Mesodermal cell (in vitro differentiated cells): ENCODE measurements at regions not wholly inside any gene's neighbourhood (a gene's known extent, or its start where the extent isn't known, plus 50 kb on each side); places are given as distances from the start of the nearest gene placed in this dataset.

Source experiments
- H3K27ac ChIP-seq: 2 replicates; pipeline ENCODE4 v1.7.0; 2013; ENCODE audit warnings: mild to moderate bottlenecking, low read depth, low read length, moderate library complexity; ENCODE audit not compliant: severe bottlenecking
- H3K36me3 ChIP-seq: 2 replicates; pipeline ENCODE4 v1.7.1; 2013; ENCODE audit warnings: mild to moderate bottlenecking, low read length, moderate library complexity; ENCODE audit not compliant: control insufficient read depth, insufficient read depth
- H3K4me1 ChIP-seq: one replicate; pipeline ENCODE4 v1.7.1; 2013; ENCODE audit warnings: mild to moderate bottlenecking, low read length; ENCODE audit not compliant: insufficient read depth, control insufficient read depth, poor library complexity, severe bottlenecking
- H3K4me3 ChIP-seq: 2 replicates; pipeline ENCODE4 v1.7.0; 2013; ENCODE audit warnings: low read length, control low read depth, mild to moderate bottlenecking; ENCODE audit not compliant: insufficient read depth, poor library complexity, severe bottlenecking; ENCODE audit errors: extremely low read depth
- H3K9me3 ChIP-seq: 2 replicates; pipeline ENCODE4 v1.7.1; 2013; ENCODE audit warnings: mild to moderate bottlenecking, low read length, moderate library complexity; ENCODE audit not compliant: control insufficient read depth
- WGBS, 2 experiments: methylation state at CpG; one replicate each; pipeline ENCODE4 v1.1.5; 2013; ENCODE audit warnings: missing lambda C conversion rate in 2 of 2; ENCODE audit not compliant: insufficient coverage in 2 of 2; 5-methylcytosine and 5-hydroxymethylcytosine counted together

GRCh38 chr12:97173688-97174410, 266.8 kb downstream of the NEDD1 start:
- Histone ChIP-seq H3K4me1 (no peaks in the 10 kb centered on the region), H3K4me3 (no peak overlapping the region), H3K9me3 (no peaks in the 10 kb centered on the region), H3K27ac (no peak overlapping the region), H3K36me3 (no peaks in the 10 kb centered on the region)
- 40 to 50% methylated on average over 2 of the region's 5 CpGs for WGBS, 2 experiments

GRCh38 chr12:97177481-97177880, 270.4 kb downstream of the NEDD1 start:
- WGBS, 2 experiments, result 86 to 91% methylated on average over 2 to 4 of the region's 4 CpGs
- Histone ChIP-seq H3K9me3 (no peaks in the 10 kb centered on the region), H3K4me3 (no peak overlapping the region), H3K36me3 (no peaks in the 10 kb centered on the region), H3K27ac (no peak overlapping the region), H3K4me1 (peaks cover 6% of the 10 kb centered on the region)

- no peak overlapping the region for H3K4me3 ChIP-seq
- 89 to 93% methylated on average over 8 to 10 of the region's 10 CpGs for WGBS, 2 experiments
- H3K9me3 ChIP-seq, result peaks cover 2% of the 10 kb centered on the region
- H3K27ac ChIP-seq, result peak overlapping the region; percentile 32
- H3K36me3 ChIP-seq, result no peaks in the 10 kb centered on the region
- H3K4me1 ChIP-seq, result peaks cover 6% of the 10 kb centered on the region
Measured at GRCh38 chr12:97181571-97182265, 274.7 kb downstream of the NEDD1 start.

GRCh38 chr12:97182769-97183168, 275.7 kb downstream of the NEDD1 start:
- Histone ChIP-seq H3K4me3 (no peak overlapping the region), H3K4me1 (peaks cover 6% of the 10 kb centered on the region), H3K36me3 (no peaks in the 10 kb centered on the region), H3K9me3 (peaks cover 2% of the 10 kb centered on the region), H3K27ac (no peak overlapping the region)
- 42 to 86% methylated on average over 1 to 2 of the region's 4 CpGs for WGBS, 2 experiments

- Histone ChIP-seq H3K4me1 (peaks cover 6% of the 10 kb centered on the region), H3K27ac (no peak overlapping the region), H3K4me3 (no peak overlapping the region), H3K36me3 (no peaks in the 10 kb centered on the region), H3K9me3 (peaks cover 2% of the 10 kb centered on the region)
- 88 to 93% methylated on average over 3 of the region's 3 CpGs for WGBS, 2 experiments
Measured at GRCh38 chr12:97184127-97184773, 277.2 kb downstream of the NEDD1 start.

GRCh38 chr12:97185567-97185966, 277.0 kb upstream of the RMST start:
- Histone ChIP-seq H3K9me3 (peaks cover 2% of the 10 kb centered on the region), H3K27ac (no peak overlapping the region), H3K36me3 (no peaks in the 10 kb centered on the region), H3K4me1 (peaks cover 6% of the 10 kb centered on the region), H3K4me3 (no peak overlapping the region)
- 86 to 100% methylated on average over 3 of the region's 4 CpGs for WGBS, 2 experiments

GRCh38 chr12:97194546-97194945, 268.1 kb upstream of the RMST start:
- H3K4me1 ChIP-seq, result no peaks in the 10 kb centered on the region

GRCh38 chr12:97200181-97200580, 262.4 kb upstream of the RMST start:
- Histone ChIP-seq H3K4me1 (no peaks in the 10 kb centered on the region), H3K9me3 (peaks cover 7% of the 10 kb centered on the region), H3K4me3 (no peak overlapping the region), H3K36me3 (no peaks in the 10 kb centered on the region), H3K27ac (no peak overlapping the region)
- WGBS, 2 experiments, result 83 to 91% methylated on average over 1 to 4 of the region's 5 CpGs

More at GRCh38 chr12:97194546-97194945, 268.1 kb upstream of the RMST start:
- WGBS, 2 experiments, result no CpG with 5 or more reads among the region's 4 CpGs
- Histone ChIP-seq H3K4me3 (no peak overlapping the region), H3K36me3 (no peaks in the 10 kb centered on the region), H3K27ac (no peak overlapping the region), H3K9me3 (peaks cover 17% of the 10 kb centered on the region)

GRCh38 chr12:97203408-97203807, 259.2 kb upstream of the RMST start:
- no peaks in the 10 kb centered on the region for H3K9me3 ChIP-seq
- H3K36me3 ChIP-seq, result no peaks in the 10 kb centered on the region
- H3K4me1 ChIP-seq, result no peaks in the 10 kb centered on the region
- H3K27ac ChIP-seq, result no peak overlapping the region
- no peak overlapping the region for H3K4me3 ChIP-seq
- 75 to 86% methylated on average over 1 of the region's 3 CpGs for WGBS, 2 experiments

- H3K4me1 ChIP-seq, result peaks cover 3% of the 10 kb centered on the region
- H3K36me3 ChIP-seq, result no peaks in the 10 kb centered on the region
- H3K27ac ChIP-seq, result no peak overlapping the region
- no peaks in the 10 kb centered on the region for H3K9me3 ChIP-seq
- H3K4me3 ChIP-seq, result no peak overlapping the region
- no CpG with 5 or more reads among the region's 1 CpG for WGBS, 2 experiments
Measured at GRCh38 chr12:97209997-97210396, 252.6 kb upstream of the RMST start.
